Right lobe of liver (tissue), 6 donors: ENCODE measurements at regions not wholly inside any gene's neighbourhood (a gene's known extent, or its start where the extent isn't known, plus 50 kb on each side); places are given as distances from the start of the nearest gene placed in this dataset.
"Not testable (repeated sequence)": the region's sequence is repeated elsewhere in the genome, so short reads cannot be mapped to it uniquely, and the experiment has no call there.

Experiments
- ATAC-seq, 4 donors: fragments of 200-7000 bp; cut with Tn5 transposase; one replicate each; pipeline ENCODE4 v1.9.1; 2020; ENCODE audit warnings: mild to moderate bottlenecking in 4 of 4, moderate library complexity in 4 of 4
- DNase-seq, 3 donors: peaks; one replicate each; pipeline ENCODE4 v3.0.0-alpha.2; 2020
- H3K27ac ChIP-seq, 3 donors: fragments of 200-600 bp; one replicate each; pipeline ENCODE4 v1.8.0; 2022
- H3K27me3 ChIP-seq, 2 donors: fragments of 200-600 bp; one replicate each; pipeline ENCODE4 v1.8.0; 2022
- H3K36me3 ChIP-seq, 4 donors: fragments of 200-600 bp; sonication (generic) in 1 of 4; one replicate each; pipeline versions ENCODE4 v1.5.1 to v1.8.0; 2017 to 2022; ENCODE audit warnings: control low read depth in 1 of 4
- H3K4me1 ChIP-seq, 4 donors: fragments of 200-600 bp; sonication (generic) in 1 of 4; one replicate each; pipeline versions ENCODE4 v1.5.1 to v1.8.0; 2017 to 2022; ENCODE audit warnings: control low read depth in 1 of 4
- H3K4me3 ChIP-seq, 3 donors: fragments of 200-600 bp; one replicate each; pipeline ENCODE4 v1.8.0; 2022
- H3K9me3 ChIP-seq, 4 donors: fragments of 200-600 bp; sonication (generic) in 1 of 4; one replicate each; pipeline versions ENCODE4 v1.5.1 to v1.8.0; 2017 to 2022; ENCODE audit warnings: control low read depth in 1 of 4
- POLR2A ChIP-seq: fragments of 450-650 bp; IDR thresholded peaks from one replicate; pipeline ENCODE4 v1.6.1; 2017; ENCODE audit warnings: antibody characterized with exemption, mild to moderate bottlenecking
- WGBS: methylation state at CpG from one replicate; pipeline ENCODE4 v1.1.6; 2018; ENCODE audit warnings: low coverage, low lambda C conversion rate; ENCODE audit not compliant: insufficient coverage; ENCODE audit errors: missing lambda C conversion rate; 5-methylcytosine and 5-hydroxymethylcytosine counted together
- intact Hi-C, 2 donors: fragments of 100-400 bp; cut with DNase I; formaldehyde crosslinking; loops; one replicate each; pipeline versions ENCODE4 v1.11.2 to v1.14.1; 2022
- TF ChIP-seq, protein P1 (sequence below), 4 donors: fragments of 200-600 bp in 3 of 4; fragments of 450-650 bp in 1 of 4; IDR thresholded peaks; one replicate each; pipeline versions ENCODE4 v1.5.1 to v1.8.0; 2016 to 2022; ENCODE audit warnings: antibody characterized with exemption in 4 of 4, mild to moderate bottlenecking in 2 of 4
- donor health status: DM: no; HTN: yes; CAD: no.
- donor health status: DM: no; HTN: no; CAD: no.
- donor health status: DM: no; HTN: no; CAD: no.
- donor health status: DM: no; HTN: yes; CAD: no.
- donor health status: DM: no; HTN: yes; CAD: no.

DNA sequence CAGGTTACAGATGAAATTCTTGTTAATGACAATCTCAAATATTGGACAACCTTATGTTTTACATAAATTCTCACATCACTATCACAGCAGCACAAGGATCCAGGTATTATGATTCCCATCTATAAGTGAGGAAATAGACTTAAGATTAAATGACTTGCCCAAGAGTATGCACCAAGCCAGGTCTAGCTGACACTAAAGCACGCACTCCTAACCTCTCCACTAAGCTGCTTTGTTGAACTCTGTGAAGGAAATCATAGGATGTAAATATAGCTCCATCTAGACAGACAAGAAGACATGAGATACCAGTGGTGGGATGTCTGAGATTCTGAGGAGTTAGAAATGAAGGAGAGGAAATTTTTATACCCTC is 87.9 kb downstream of the PHLDA1 start:
- H3K4me3 ChIP-seq: no peak overlapping the region
- intact Hi-C loops: no loop called here
- H3K27ac ChIP-seq: peak overlapping the region; percentile 39 to 70 (median 59)
- no peaks in the 10 kb centered on the region for H3K27me3 ChIP-seq
- peak; percentile 9 to 34 (median 31) for ATAC-seq
- no peaks in the 10 kb centered on the region for H3K9me3 ChIP-seq
- DNase-seq: no peak
- H3K4me1 ChIP-seq: peaks cover 0 to 14% (median 6%) of the 10 kb centered on the region in 4 donors
- H3K36me3 ChIP-seq: no peaks in the 10 kb centered on the region
- 80% methylated on average over 1 of the region's 1 CpG for whole genome bisulfite sequencing
- no peak for TF ChIP-seq POLR2A
- TF ChIP-seq, protein P1, sequence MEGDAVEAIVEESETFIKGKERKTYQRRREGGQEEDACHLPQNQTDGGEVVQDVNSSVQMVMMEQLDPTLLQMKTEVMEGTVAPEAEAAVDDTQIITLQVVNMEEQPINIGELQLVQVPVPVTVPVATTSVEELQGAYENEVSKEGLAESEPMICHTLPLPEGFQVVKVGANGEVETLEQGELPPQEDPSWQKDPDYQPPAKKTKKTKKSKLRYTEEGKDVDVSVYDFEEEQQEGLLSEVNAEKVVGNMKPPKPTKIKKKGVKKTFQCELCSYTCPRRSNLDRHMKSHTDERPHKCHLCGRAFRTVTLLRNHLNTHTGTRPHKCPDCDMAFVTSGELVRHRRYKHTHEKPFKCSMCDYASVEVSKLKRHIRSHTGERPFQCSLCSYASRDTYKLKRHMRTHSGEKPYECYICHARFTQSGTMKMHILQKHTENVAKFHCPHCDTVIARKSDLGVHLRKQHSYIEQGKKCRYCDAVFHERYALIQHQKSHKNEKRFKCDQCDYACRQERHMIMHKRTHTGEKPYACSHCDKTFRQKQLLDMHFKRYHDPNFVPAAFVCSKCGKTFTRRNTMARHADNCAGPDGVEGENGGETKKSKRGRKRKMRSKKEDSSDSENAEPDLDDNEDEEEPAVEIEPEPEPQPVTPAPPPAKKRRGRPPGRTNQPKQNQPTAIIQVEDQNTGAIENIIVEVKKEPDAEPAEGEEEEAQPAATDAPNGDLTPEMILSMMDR (IDR thresholded peaks at IDR 0.05): no peak

DNA sequence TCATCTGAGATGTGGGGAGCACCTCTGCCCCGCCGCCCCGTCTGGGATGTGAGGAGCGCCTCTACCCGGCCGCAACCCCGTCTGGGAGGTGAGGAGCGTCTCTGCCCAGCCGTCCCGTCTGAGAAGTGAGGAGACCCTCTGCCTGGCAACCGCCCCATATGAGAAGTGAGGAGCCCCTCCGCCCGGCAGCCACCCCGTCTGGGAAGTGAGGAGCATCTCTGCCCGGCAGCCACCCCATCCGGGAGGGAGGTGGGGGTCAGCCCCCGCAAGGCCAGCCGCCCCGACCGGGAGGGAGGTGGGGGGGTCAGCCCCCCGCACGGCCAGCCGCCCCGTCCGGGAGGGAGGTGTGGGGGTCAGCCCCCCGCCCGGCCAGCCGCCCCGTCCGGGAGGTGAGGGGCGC is 89.9 kb downstream of the PHLDA1 start:
- WGBS: no CpG with 5 or more reads among the region's 31 CpGs

DNA sequence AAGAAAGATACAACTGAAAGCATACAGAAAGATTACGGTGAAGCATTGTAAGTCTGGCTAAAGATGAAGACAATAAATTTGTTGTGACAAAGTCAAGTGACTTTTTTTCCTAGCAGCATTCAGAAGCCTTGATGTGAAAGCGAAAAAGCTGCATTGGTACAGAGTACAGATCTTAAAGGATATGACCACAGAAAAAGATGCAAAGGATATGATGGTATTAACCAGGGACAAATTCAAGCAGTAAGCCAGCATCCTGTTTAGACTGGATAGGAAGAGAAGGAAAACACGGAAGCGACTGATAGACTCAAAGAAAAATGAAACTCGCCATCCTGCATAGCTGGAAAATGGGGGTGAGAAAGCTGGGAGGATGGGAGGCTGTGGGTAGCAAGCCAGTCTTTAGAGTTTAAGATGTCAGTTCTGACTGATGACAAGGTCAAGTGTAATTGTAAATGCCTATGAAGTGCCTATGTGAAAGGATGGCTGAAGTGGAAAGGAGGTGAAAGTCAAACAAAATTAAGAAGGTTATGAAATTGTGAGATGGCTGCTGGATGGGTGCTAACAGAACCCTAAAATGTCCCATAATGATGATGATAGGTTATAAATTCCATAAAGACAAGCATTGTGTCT is 92.4 kb downstream of the PHLDA1 start:
- 67% methylated on average over 5 of the region's 5 CpGs for WGBS
- no peak overlapping the region for H3K27ac ChIP-seq
- no peak overlapping the region for H3K4me3 ChIP-seq
- no peak for DNase-seq
- intact Hi-C loops: no loop called here
- no peaks in the 10 kb centered on the region for H3K36me3 ChIP-seq
- no peaks in the 10 kb centered on the region for H3K9me3 ChIP-seq
- no peak for ATAC-seq
- H3K4me1 ChIP-seq: peaks cover 3 to 30% (median 13%) of the 10 kb centered on the region in 4 donors
- TF ChIP-seq, protein P1 (IDR thresholded peaks at IDR 0.05): no peak
- no peaks in the 10 kb centered on the region for H3K27me3 ChIP-seq

More for the DNA sequence above, 89.9 kb downstream of the PHLDA1 start:
- intact Hi-C loops, H3K27ac ChIP-seq, H3K4me3 ChIP-seq, H3K9me3 ChIP-seq, DNase-seq, ATAC-seq, H3K36me3 ChIP-seq, H3K27me3 ChIP-seq: not testable (repeated sequence)
- H3K4me1 ChIP-seq: peaks cover under 1 to 14% (median 7%) of the 10 kb centered on the region in 4 donors

DNA sequence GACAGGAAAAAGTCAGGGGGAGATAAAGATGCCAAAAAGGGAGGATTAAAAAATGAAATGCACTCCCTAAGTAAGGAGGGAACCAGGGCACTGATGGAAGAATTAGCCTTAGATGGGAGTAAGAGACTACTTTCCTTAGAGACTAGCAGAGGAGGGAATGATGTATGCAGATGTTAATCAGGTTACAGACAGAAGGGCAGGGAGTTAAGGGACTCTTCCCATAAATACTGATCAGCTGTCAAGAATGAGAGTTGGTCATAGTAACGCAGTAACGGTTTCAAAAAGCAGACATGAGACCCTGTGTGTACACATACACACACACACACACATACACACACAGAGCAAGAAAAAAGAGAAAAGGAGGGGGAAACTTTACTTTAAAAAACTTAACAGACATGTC is 93.4 kb downstream of the PHLDA1 start:
- no peak overlapping the region for H3K27ac ChIP-seq
- DNase-seq (no peak), ATAC-seq (no peak)
- H3K4me1 ChIP-seq: peaks cover 3 to 28% (median 10%) of the 10 kb centered on the region in 4 donors
- no peak for TF ChIP-seq POLR2A
- TF ChIP-seq, protein P1 (IDR thresholded peaks at IDR 0.05): no peak
- 90% methylated on average over 2 of the region's 2 CpGs for WGBS
- intact Hi-C loops: no loop called here
- H3K36me3 ChIP-seq: no peaks in the 10 kb centered on the region
- H3K9me3 ChIP-seq: no peaks in the 10 kb centered on the region
- no peaks in the 10 kb centered on the region for H3K27me3 ChIP-seq
- no peak overlapping the region for H3K4me3 ChIP-seq

DNA sequence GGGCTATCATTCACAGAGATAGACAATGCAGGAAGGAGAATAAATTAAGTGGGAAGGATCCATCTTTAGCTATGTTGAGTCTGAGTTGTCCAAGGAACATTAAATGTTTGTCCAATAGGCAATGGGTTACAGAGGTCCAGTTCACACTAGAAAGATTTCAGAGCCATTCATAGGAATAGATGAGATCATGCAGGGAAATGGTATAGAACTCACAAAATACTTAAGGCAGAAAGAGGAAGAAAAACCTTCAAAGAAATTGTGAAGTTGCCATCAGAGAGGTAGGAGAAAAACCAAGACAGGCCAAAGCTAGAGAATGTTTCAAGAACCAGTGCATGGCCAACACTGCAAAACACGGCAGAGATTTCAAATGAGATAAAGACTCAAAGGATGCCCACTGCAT is 94.1 kb downstream of the PHLDA1 start:
- DNase-seq (no peak), ATAC-seq (no peak)
- H3K27me3 ChIP-seq: no peaks in the 10 kb centered on the region
- H3K27ac ChIP-seq: no peak overlapping the region
- intact Hi-C loops: no loop called here
- H3K4me1 ChIP-seq: peaks cover 3 to 28% (median 10%) of the 10 kb centered on the region in 4 donors
- H3K4me3 ChIP-seq: no peak overlapping the region
- WGBS: 80% methylated on average over 1 of the region's 1 CpG
- TF ChIP-seq, protein P1 (IDR thresholded peaks at IDR 0.05): no peak
- TF ChIP-seq POLR2A: no peak
- H3K9me3 ChIP-seq: no peaks in the 10 kb centered on the region
- no peaks in the 10 kb centered on the region for H3K36me3 ChIP-seq
